Neuron (in vitro differentiated cells): ENCODE measurements at regions not wholly inside any gene's neighbourhood (a gene's known extent, or its start where the extent isn't known, plus 50 kb on each side); places are given as distances from the start of the nearest gene placed in this dataset.
"Not testable (repeated sequence)": the region's sequence is repeated elsewhere in the genome, so short reads cannot be mapped to it uniquely, and the experiment has no call there.

Experiments used
- H2AFZ ChIP-seq: one replicate; pipeline ENCODE4 v1.6.1; 2013; ENCODE audit warnings: low read depth, mild to moderate bottlenecking, inconsistent platforms, low read length, moderate library complexity
- H3K27me3 ChIP-seq: one replicate; pipeline ENCODE4 v1.6.1; 2013; ENCODE audit warnings: low read length; ENCODE audit not compliant: insufficient read depth
- H3K36me3 ChIP-seq: one replicate; pipeline ENCODE4 v1.6.1; 2013; ENCODE audit warnings: low read length; ENCODE audit not compliant: insufficient read depth
- H3K4me1 ChIP-seq: one replicate; pipeline ENCODE4 v1.6.1; 2013; ENCODE audit warnings: low read length; ENCODE audit not compliant: insufficient read depth
- H3K4me3 ChIP-seq: 2 replicates; pipeline ENCODE4 v1.5.1; 2013; ENCODE audit warnings: mild to moderate bottlenecking, low read length, moderate library complexity
- H3K9me3 ChIP-seq: one replicate; pipeline ENCODE4 v1.6.1; 2013; ENCODE audit warnings: low read length

GRCh38 chr6:1445650-1446330 lies 56.4 kb downstream of the FOXF2 start:
- no peaks in the 10 kb centered on the region for H3K36me3 ChIP-seq
- H3K4me3 ChIP-seq, result no peak overlapping the region
- no peak overlapping the region for H2AFZ ChIP-seq
- H3K4me1 ChIP-seq, result no peaks in the 10 kb centered on the region
- H3K9me3 ChIP-seq, result no peaks in the 10 kb centered on the region
- no peaks in the 10 kb centered on the region for H3K27me3 ChIP-seq

GRCh38 chr6:1449896-1450295 lies 60.5 kb downstream of the FOXF2 start:
- Histone ChIP-seq H2AFZ (no peak overlapping the region), H3K9me3 (peaks cover 4% of the 10 kb centered on the region), H3K36me3 (no peaks in the 10 kb centered on the region), H3K4me1 (no peaks in the 10 kb centered on the region), H3K27me3 (no peaks in the 10 kb centered on the region), H3K4me3 (no peak overlapping the region)

DNA sequence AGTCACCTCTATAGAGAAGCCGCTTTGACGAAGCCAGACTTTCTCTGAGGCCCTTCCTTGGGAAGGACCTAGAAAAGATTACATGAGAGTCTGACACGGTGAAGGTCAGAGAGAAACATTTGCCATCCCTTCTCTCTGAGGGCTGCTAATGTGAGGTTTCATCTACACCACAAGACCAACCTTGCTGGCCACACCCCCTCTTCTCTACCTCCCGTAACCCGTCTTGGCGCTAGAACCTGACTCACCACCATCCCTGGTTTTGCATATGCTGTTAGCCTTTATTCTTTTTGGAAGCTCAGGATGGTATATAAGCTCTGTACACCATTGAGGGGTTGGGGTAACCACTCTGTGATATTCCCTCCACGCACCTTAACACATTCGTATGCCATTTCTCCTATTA lies 63.6 kb downstream of the FOXF2 start:
- Histone ChIP-seq H3K4me3 (no peak overlapping the region), H3K36me3 (no peaks in the 10 kb centered on the region), H3K4me1 (no peaks in the 10 kb centered on the region), H3K27me3 (no peaks in the 10 kb centered on the region), H2AFZ (no peak overlapping the region), H3K9me3 (peaks cover 4% of the 10 kb centered on the region)

- H3K4me3 ChIP-seq, H2AFZ ChIP-seq, H3K9me3 ChIP-seq, H3K4me1 ChIP-seq, H3K27me3 ChIP-seq, H3K36me3 ChIP-seq: not testable (repeated sequence)
Observed at GRCh38 chr6:1456816-1457215, 67.4 kb downstream of the FOXF2 start.

- H3K36me3 ChIP-seq, result no peaks in the 10 kb centered on the region
Observed at GRCh38 chr6:1461207-1461606, 71.8 kb downstream of the FOXF2 start.

DNA sequence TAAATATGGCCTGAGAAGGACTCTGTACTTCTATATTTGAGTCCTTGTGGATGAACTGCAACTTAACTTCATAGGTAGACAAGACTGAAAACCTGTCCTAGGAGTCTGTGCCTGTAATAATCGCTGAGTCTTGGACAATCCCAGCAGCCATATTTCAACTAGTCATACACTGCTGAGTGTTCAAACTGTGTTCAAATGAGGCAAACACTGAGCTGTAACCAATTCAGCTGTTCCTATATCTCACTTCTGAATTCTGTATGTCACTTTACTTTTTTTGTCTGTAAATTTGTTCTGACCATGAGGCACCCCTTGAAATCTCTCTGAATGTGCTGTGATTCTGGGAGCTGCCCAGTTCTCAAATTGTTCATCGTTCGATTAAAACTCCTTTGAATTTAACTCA lies 72.4 kb downstream of the FOXF2 start:
- Histone ChIP-seq H3K4me1 (no peaks in the 10 kb centered on the region), H3K27me3 (no peaks in the 10 kb centered on the region), H3K9me3 (no peaks in the 10 kb centered on the region), H2AFZ (no peak overlapping the region), H3K4me3 (no peak overlapping the region), H3K36me3 (no peaks in the 10 kb centered on the region)

More at GRCh38 chr6:1461207-1461606, 71.8 kb downstream of the FOXF2 start:
- Histone ChIP-seq H3K4me3 (no peak overlapping the region), H3K9me3 (no peaks in the 10 kb centered on the region), H3K4me1 (no peaks in the 10 kb centered on the region), H3K27me3 (no peaks in the 10 kb centered on the region), H2AFZ (no peak overlapping the region)

- Histone ChIP-seq H2AFZ (no peak overlapping the region), H3K4me3 (no peak overlapping the region), H3K27me3 (no peaks in the 10 kb centered on the region), H3K9me3 (no peaks in the 10 kb centered on the region), H3K4me1 (no peaks in the 10 kb centered on the region), H3K36me3 (no peaks in the 10 kb centered on the region)
Observed at GRCh38 chr6:1463275-1463674, 73.9 kb downstream of the FOXF2 start.

GRCh38 chr6:1463751-1464426 lies 74.5 kb downstream of the FOXF2 start:
- Histone ChIP-seq H3K36me3 (no peaks in the 10 kb centered on the region), H3K4me1 (no peaks in the 10 kb centered on the region), H3K27me3 (no peaks in the 10 kb centered on the region), H3K4me3 (no peak overlapping the region), H3K9me3 (no peaks in the 10 kb centered on the region), H2AFZ (no peak overlapping the region)

DNA sequence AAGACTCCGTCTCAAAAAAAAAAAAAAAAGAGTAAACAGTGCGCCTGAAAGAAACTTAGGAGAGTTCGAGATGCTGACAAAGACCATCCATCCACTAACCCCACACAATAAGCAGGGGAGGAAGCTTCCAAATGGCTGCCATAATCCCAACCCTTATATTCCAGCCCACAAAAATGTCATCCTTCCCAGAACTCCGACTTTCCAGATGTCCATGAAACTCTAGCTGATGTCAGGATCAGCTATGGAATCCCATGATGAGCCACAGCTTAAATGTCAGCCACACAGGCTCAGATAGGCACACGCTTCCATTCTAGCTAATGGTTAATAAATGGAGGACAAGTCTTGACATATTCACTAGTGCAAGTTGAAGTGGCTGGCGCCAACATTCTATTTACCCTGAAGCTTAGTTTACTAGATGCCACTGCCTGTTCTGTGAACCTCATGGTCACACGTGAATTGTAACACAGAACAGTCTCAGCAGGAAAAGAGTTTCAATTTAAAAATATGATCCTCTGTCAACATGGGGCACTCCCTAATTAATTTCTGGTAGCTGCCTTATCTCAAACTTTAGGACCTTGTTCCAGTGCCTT lies 75.5 kb downstream of the FOXF2 start:
- Histone ChIP-seq H3K4me3 (no peak overlapping the region), H3K9me3 (no peaks in the 10 kb centered on the region), H3K36me3 (no peaks in the 10 kb centered on the region), H3K27me3 (no peaks in the 10 kb centered on the region), H3K4me1 (no peaks in the 10 kb centered on the region), H2AFZ (no peak overlapping the region)

GRCh38 chr6:1468126-1468525 lies 78.8 kb downstream of the FOXF2 start:
- H3K36me3 ChIP-seq, result no peaks in the 10 kb centered on the region
- H3K9me3 ChIP-seq, result no peaks in the 10 kb centered on the region
- no peaks in the 10 kb centered on the region for H3K4me1 ChIP-seq
- no peak overlapping the region for H3K4me3 ChIP-seq
- no peak overlapping the region for H2AFZ ChIP-seq
- H3K27me3 ChIP-seq, result no peaks in the 10 kb centered on the region

GRCh38 chr6:1470040-1470439 lies 80.7 kb downstream of the FOXF2 start:
- H3K4me3 ChIP-seq, result no peak overlapping the region
- H3K4me1 ChIP-seq, result no peaks in the 10 kb centered on the region
- no peaks in the 10 kb centered on the region for H3K27me3 ChIP-seq
- H2AFZ ChIP-seq, result no peak overlapping the region
- H3K9me3 ChIP-seq, result no peaks in the 10 kb centered on the region
- H3K36me3 ChIP-seq, result no peaks in the 10 kb centered on the region

GRCh38 chr6:1472643-1473042 lies 83.3 kb downstream of the FOXF2 start:
- H3K9me3 ChIP-seq, result no peaks in the 10 kb centered on the region
- no peaks in the 10 kb centered on the region for H3K36me3 ChIP-seq
- no peak overlapping the region for H3K4me3 ChIP-seq
- no peaks in the 10 kb centered on the region for H3K4me1 ChIP-seq
- H3K27me3 ChIP-seq, result no peaks in the 10 kb centered on the region
- H2AFZ ChIP-seq, result no peak overlapping the region

DNA sequence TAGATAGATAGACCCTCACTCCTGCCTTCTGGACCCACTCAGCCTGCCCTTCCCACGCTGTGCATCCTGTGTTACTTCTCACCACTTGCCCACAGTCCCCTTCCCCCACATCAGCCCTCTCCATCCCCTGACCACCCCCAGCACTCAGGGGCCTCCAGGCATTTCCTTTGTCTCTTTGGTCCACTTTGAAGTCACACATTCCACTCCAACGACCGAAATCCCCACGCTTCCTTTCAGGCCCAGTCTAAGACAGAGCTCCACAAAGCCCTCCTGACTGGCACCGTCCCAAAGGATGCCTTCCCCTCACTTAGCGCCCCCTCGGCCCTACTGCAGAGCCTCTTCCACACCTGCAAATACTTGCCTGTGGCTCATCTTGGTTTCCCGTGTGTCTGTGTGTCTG lies 83.8 kb downstream of the FOXF2 start:
- no peaks in the 10 kb centered on the region for H3K27me3 ChIP-seq
- H2AFZ ChIP-seq, result no peak overlapping the region
- no peaks in the 10 kb centered on the region for H3K4me1 ChIP-seq
- no peak overlapping the region for H3K4me3 ChIP-seq
- no peaks in the 10 kb centered on the region for H3K36me3 ChIP-seq
- no peaks in the 10 kb centered on the region for H3K9me3 ChIP-seq
